SK-N-SH (cell line): ENCODE measurements at regions not wholly inside any gene's neighbourhood (a gene's known extent, or its start where the extent isn't known, plus 50 kb on each side); places are given as distances from the start of the nearest gene placed in this dataset.

Source experiments
- EP300 ChIP-seq, 2 experiments: IDR thresholded peaks; 2 replicates each; pipeline versions ENCODE4 v1.4.0 to v1.6.1; 2012; ENCODE audit warnings: borderline replicate concordance in 1 of 2, low read depth in 1 of 2, low read length in 1 of 2
- FOXM1 ChIP-seq: IDR thresholded peaks from 2 replicates; pipeline ENCODE4 v1.4.0; 2012; ENCODE audit warnings: low read depth, mild to moderate bottlenecking
- IRF3 ChIP-seq: fragments of 150-350 bp; IDR thresholded peaks from 2 replicates; pipeline ENCODE4 v1.6.1; 2016; ENCODE audit warnings: mild to moderate bottlenecking, low read depth, low read length
- MXI1 ChIP-seq: IDR thresholded peaks from 2 replicates; pipeline ENCODE4 v1.6.1; 2012; ENCODE audit warnings: mild to moderate bottlenecking, low read depth, low read length, improper control_type of control experiment
- POLR2AphosphoS5 ChIP-seq: IDR thresholded peaks from 2 replicates; pipeline ENCODE4 v1.6.1; 2012; ENCODE audit warnings: low read depth, low read length
- RCOR1 ChIP-seq: fragments of 150-350 bp; IDR thresholded peaks from 2 replicates; pipeline ENCODE4 v1.6.1; 2017; ENCODE audit warnings: antibody characterized with exemption, low read length
- REST ChIP-seq: IDR thresholded peaks from 2 replicates; pipeline ENCODE4 v1.6.1; 2012; ENCODE audit warnings: mild to moderate bottlenecking, low read depth, low read length, moderate library complexity
- TCF12 ChIP-seq: IDR thresholded peaks from 2 replicates; pipeline ENCODE4 v1.4.0; 2012
- ZBTB33 ChIP-seq: IDR thresholded peaks from 2 replicates; pipeline ENCODE4 v1.4.0; 2012; ENCODE audit warnings: low read depth, borderline replicate concordance
- TF ChIP-seq, protein P1 (sequence below): fragments of 200-600 bp; sonication (generic); IDR thresholded peaks from 2 replicates; pipeline ENCODE4 v1.6.1; 2017; ENCODE audit warnings: antibody characterized with exemption, mild to moderate bottlenecking, moderate library complexity
- TF ChIP-seq, protein P2 (sequence below): IDR thresholded peaks from 2 replicates; pipeline ENCODE4 v1.4.0; 2012; ENCODE audit warnings: low read depth, borderline replicate concordance

- TF ChIP-seq RCOR1 (no peak), EP300 (IDR thresholded peaks at IDR 0.05; ENCODE audit: borderline replicate concordance in 1 of 2, low read depth in 1 of 2, low read length in 1 of 2) (no peak), POLR2AphosphoS5 (no peak), IRF3 (no peak), REST (no peak), MXI1 (no peak), TCF12 (no peak), FOXM1 (no peak), ZBTB33 (no peak)
- TF ChIP-seq, protein P1, sequence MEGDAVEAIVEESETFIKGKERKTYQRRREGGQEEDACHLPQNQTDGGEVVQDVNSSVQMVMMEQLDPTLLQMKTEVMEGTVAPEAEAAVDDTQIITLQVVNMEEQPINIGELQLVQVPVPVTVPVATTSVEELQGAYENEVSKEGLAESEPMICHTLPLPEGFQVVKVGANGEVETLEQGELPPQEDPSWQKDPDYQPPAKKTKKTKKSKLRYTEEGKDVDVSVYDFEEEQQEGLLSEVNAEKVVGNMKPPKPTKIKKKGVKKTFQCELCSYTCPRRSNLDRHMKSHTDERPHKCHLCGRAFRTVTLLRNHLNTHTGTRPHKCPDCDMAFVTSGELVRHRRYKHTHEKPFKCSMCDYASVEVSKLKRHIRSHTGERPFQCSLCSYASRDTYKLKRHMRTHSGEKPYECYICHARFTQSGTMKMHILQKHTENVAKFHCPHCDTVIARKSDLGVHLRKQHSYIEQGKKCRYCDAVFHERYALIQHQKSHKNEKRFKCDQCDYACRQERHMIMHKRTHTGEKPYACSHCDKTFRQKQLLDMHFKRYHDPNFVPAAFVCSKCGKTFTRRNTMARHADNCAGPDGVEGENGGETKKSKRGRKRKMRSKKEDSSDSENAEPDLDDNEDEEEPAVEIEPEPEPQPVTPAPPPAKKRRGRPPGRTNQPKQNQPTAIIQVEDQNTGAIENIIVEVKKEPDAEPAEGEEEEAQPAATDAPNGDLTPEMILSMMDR, result no peak
- TF ChIP-seq, protein P2, sequence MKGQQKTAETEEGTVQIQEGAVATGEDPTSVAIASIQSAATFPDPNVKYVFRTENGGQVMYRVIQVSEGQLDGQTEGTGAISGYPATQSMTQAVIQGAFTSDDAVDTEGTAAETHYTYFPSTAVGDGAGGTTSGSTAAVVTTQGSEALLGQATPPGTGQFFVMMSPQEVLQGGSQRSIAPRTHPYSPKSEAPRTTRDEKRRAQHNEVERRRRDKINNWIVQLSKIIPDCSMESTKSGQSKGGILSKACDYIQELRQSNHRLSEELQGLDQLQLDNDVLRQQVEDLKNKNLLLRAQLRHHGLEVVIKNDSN, result no peak
These were observed 109.8 kb upstream of the UBE3A start for GRCh38 chr15:25548600-25548999.
